AG09319 (cell line): ENCODE measurements at regions not wholly inside any gene's neighbourhood (a gene's known extent, or its start where the extent isn't known, plus 50 kb on each side); places are given as distances from the start of the nearest gene placed in this dataset.
A peak's percentile ranks its signal among the peaks of the same experiment; 100 is the strongest.

Source experiments
- DNase-seq: peaks from one replicate; pipeline ENCODE4 v3.0.0-alpha.2; 2010; ENCODE audit warnings: low read depth; ENCODE audit errors: extremely low read depth
- CTCF ChIP-seq: IDR thresholded peaks from 2 replicates; pipeline ENCODE4 v1.5.1; 2011; ENCODE audit warnings: low read depth, mild to moderate bottlenecking, inconsistent platforms, low read length, moderate library complexity

GRCh38 chr5:81860778-81861177, 109.9 kb upstream of the SSBP2 start:
- DNase-seq: no peak

GRCh38 chr5:81859624-81860023, 108.7 kb upstream of the SSBP2 start:
- DNase-seq: no peak
- no peak for TF ChIP-seq CTCF

More at GRCh38 chr5:81860778-81861177, 109.9 kb upstream of the SSBP2 start:
- TF ChIP-seq CTCF: no peak

GRCh38 chr5:81856948-81857928, 106.3 kb upstream of the SSBP2 start:
- no peak for DNase-seq
- TF ChIP-seq CTCF: peak; percentile 13

GRCh38 chr5:81855591-81855990, 104.7 kb upstream of the SSBP2 start:
- DNase-seq: no peak
- TF ChIP-seq CTCF: no peak

GRCh38 chr5:81854915-81855314, 104.0 kb upstream of the SSBP2 start:
- no peak; the same call in 1 of the 2 replicates for TF ChIP-seq CTCF
- no peak for DNase-seq

GRCh38 chr5:81854485-81854884, 103.6 kb upstream of the SSBP2 start:
- TF ChIP-seq CTCF: no peak; the same call in none of the 2 replicates
- DNase-seq: no peak

- DNase-seq: no peak
- no peak for TF ChIP-seq CTCF
Observed at GRCh38 chr5:81853030-81853357, 102.1 kb upstream of the SSBP2 start.
